GM13976 (cell line): ENCODE measurements at regions not wholly inside any gene's neighbourhood (a gene's known extent, or its start where the extent isn't known, plus 50 kb on each side); places are given as distances from the start of the nearest gene placed in this dataset.

Experiments
- DNase-seq: peaks from one replicate; pipeline ENCODE4 v3.0.0; 2012; ENCODE audit warnings: low spot score
- in situ Hi-C: fragments of 300-500 bp; cut with MboI; formaldehyde crosslinking; loops from one replicate; pipeline ENCODE4 v1.12.0; 2022; ENCODE audit warnings: low sequenced_read_pairs, mixed read lengths, inconsistent platforms; ENCODE audit not compliant: unreplicated experiment
- TF ChIP-seq, protein P1 (sequence below): IDR thresholded peaks from 2 replicates; pipeline ENCODE4 v1.5.1; 2012; ENCODE audit warnings: borderline replicate concordance, mild to moderate bottlenecking; ENCODE audit not compliant: insufficient read depth; ENCODE audit errors: extremely low read depth, missing control alignments, control extremely low read depth

DNA sequence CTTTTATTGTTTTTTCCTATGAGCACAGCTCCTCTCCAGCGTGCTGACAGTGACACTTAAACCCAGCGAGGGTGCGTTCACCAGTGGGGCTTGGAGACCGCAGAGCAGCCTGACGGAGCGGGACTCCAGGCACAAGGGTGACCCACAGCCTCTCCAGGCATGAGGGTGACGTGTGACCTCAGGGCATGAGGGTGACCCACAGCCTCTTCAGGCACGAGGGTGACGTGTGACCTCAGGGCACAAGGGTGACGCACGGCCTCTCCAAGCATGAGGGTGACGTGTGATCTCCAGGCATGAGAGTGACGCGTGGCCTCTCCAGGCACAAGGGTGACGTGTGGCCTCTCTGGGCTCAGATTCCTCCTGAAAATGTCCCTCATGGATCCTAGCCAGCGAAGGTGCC, 164.3 kb upstream of the TCERG1L start:
- TF ChIP-seq, protein P1, sequence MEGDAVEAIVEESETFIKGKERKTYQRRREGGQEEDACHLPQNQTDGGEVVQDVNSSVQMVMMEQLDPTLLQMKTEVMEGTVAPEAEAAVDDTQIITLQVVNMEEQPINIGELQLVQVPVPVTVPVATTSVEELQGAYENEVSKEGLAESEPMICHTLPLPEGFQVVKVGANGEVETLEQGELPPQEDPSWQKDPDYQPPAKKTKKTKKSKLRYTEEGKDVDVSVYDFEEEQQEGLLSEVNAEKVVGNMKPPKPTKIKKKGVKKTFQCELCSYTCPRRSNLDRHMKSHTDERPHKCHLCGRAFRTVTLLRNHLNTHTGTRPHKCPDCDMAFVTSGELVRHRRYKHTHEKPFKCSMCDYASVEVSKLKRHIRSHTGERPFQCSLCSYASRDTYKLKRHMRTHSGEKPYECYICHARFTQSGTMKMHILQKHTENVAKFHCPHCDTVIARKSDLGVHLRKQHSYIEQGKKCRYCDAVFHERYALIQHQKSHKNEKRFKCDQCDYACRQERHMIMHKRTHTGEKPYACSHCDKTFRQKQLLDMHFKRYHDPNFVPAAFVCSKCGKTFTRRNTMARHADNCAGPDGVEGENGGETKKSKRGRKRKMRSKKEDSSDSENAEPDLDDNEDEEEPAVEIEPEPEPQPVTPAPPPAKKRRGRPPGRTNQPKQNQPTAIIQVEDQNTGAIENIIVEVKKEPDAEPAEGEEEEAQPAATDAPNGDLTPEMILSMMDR, result no peak
- in situ Hi-C loops, result no loop called here
- DNase-seq, result no peak

- TF ChIP-seq, protein P1, result no peak
- no peak for DNase-seq
- in situ Hi-C loops, result no loop called here
Measured at GRCh38 chr10:131477457-131478121, 166.1 kb upstream of the TCERG1L start.

DNA sequence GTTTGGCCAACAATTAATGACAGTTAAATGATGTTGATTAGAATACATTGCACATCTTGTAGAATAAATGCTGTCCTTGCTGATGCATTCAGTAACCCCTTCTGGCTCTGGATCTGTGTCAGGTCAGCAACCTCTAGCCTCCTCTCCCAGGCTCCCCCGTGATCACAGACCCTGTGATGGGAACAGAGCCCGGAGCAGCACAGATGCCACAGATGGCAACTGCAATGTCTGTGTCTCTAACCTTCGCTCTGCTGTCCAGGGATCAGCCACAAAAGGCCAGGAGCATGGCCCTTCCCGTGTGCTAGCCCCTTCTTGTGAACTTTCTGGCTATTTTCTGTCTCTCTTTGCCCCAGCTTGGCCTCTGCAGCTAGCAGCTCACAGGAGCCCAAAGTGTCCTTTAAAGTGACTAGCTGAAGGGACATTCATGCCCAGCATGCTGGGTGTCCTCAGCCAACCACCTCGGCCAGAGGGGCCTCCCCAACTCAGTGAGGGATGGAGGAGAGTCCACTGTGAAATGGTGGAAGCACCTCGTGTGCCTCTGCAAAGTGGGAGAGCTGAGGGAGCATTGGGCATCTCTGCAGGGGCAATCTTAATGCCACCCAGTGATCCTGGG, 167.0 kb upstream of the TCERG1L start:
- in situ Hi-C loops, result no loop called here
- TF ChIP-seq, protein P1, result no peak
- DNase-seq, result no peak

DNA sequence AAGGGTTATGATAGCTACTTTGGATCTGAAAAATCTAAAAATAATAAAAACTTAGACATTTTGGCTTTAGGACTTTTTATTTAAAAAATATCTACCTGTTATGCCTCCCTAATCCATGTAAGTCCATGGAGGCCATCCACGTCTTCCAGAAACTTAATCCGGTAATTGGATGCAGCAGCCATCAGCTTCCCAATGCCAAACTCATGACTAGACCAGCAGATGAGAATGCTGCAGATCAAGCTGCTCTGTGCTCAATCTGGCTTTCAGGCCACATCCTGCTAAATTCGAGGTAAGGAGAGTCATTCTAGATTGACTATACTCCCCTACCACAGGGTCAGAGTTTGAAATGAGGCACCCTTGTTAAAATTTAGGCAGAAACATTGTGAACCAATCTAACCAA, 168.5 kb upstream of the TCERG1L start:
- in situ Hi-C loops, result no loop called here
- TF ChIP-seq, protein P1, result no peak
- no peak for DNase-seq

- TF ChIP-seq, protein P1, result no peak
- in situ Hi-C loops, result no loop called here
- DNase-seq, result no peak
Measured at GRCh38 chr10:131480861-131481260, 169.3 kb upstream of the TCERG1L start.

GRCh38 chr10:131485732-131486131, 174.2 kb upstream of the TCERG1L start:
- TF ChIP-seq, protein P1, result no peak
- in situ Hi-C loops, result no loop called here
- DNase-seq, result no peak

- in situ Hi-C loops, result no loop called here
- TF ChIP-seq, protein P1, result no peak
- DNase-seq, result no peak
Measured at GRCh38 chr10:131487822-131488221, 176.3 kb upstream of the TCERG1L start.
